Limb (tissue), 2 donors: ENCODE measurements at regions not wholly inside any gene's neighbourhood (a gene's known extent, or its start where the extent isn't known, plus 50 kb on each side); places are given as distances from the start of the nearest gene placed in this dataset.
A peak's percentile ranks its signal among the peaks of the same experiment; 100 is the strongest.

Experiments used
- DNase-seq, 2 donors: peaks; one replicate each; pipeline ENCODE4 v3.0.0-alpha.2; 2016; ENCODE audit errors: extremely low spot score in 2 of 2

DNA sequence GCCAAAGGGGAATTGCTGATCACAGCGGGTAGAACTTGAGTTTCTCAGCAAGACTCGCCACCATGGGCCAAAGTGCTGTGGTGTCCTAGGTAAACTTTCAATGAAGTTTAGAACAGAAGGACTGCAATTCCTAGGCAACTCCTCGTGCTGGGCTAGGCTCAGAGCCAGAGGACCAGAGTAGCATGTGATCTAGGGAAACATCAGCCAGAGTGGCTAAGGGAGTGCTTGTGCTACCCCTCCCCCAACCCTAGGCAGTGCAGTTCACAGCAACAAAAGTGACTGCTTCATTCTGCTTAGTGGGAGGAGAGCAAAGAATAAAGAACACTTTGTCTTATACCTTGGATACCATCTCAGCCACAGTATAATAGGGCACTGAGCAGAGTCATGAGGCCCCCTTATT is 1658.6 kb upstream of the MIR17HG start:
- DNase-seq: no peak

GRCh38 chr13:89694451-89694850 is 1653.0 kb upstream of the MIR17HG start:
- DNase-seq: no peak

GRCh38 chr13:89695343-89696257 is 1651.9 kb upstream of the MIR17HG start:
- peak; percentile 43 to 69 for DNase-seq

DNA sequence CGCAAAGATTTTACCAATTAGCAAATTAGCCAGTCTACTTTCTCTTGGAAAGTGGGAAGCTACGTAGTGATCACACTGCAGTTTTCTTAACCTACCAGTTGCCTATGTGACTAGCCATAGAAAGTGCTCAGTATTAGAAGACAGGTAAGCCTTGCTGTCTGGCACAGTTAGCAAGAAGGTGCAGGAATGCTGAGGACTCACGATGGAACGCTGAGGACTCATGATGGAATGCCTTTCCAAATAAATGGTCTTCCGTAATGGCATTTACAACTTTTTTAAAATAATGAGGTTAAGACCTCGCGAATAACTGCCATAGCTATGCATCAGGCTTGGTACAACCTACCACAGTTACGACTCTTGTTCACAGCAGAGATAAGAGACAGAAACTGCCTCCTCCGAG is 1645.6 kb upstream of the MIR17HG start:
- DNase-seq: no peak

- no peak for DNase-seq
These were observed 1643.4 kb upstream of the MIR17HG start for GRCh38 chr13:89704040-89704439.

DNA sequence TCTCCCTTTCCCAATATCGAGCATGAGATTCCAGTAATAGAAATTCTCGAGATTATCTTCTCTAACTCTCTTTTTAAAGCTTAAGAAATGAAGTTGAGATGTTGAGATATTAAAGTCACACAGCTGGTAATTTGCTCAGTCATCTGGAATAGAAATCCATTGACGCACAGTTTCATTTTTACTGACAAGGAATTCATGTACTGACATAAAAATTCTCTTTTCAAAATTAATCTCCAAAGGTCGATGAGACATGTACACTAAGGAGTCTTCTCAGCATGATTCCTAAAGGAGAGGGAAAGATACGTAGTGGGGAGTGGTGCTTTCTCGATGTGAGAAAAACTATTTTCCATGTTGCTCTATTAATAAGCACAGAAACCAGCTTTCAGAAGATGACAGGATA is 1639.5 kb upstream of the MIR17HG start:
- DNase-seq: no peak

GRCh38 chr13:89721216-89721615 is 1626.3 kb upstream of the MIR17HG start:
- no peak for DNase-seq

GRCh38 chr13:89726690-89727435 is 1620.6 kb upstream of the MIR17HG start:
- no peak for DNase-seq

GRCh38 chr13:89733829-89734228 is 1613.7 kb upstream of the MIR17HG start:
- no peak for DNase-seq

- DNase-seq: no peak
These were observed 1610.4 kb upstream of the MIR17HG start for GRCh38 chr13:89737051-89737450.

- no peak for DNase-seq
These were observed 1609.4 kb upstream of the MIR17HG start for GRCh38 chr13:89738072-89738471.

- DNase-seq: peak in 1 of 2 donors; percentile 20
These were observed 1606.3 kb upstream of the MIR17HG start for GRCh38 chr13:89740994-89741685.

GRCh38 chr13:89746554-89746953 is 1600.9 kb upstream of the MIR17HG start:
- no peak for DNase-seq

DNA sequence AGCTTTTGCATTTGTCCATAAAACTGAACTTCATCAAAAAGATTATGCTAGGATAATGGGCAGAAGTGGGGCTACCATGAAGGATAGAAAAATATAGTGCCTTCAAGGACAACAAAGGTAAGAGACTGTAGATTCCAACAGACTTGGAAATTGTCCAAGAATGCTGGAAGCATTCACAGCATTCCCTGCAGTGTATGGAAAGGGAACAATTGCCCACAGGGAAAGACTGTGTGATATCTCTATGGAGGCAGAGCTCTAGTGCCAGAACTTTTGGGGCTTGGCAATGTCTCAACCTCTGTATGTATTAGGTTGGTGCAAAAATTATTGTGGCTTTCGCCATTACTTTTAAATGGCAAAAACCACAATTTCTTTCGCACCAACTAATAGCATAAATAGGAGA is 1598.8 kb upstream of the MIR17HG start:
- no peak for DNase-seq

DNA sequence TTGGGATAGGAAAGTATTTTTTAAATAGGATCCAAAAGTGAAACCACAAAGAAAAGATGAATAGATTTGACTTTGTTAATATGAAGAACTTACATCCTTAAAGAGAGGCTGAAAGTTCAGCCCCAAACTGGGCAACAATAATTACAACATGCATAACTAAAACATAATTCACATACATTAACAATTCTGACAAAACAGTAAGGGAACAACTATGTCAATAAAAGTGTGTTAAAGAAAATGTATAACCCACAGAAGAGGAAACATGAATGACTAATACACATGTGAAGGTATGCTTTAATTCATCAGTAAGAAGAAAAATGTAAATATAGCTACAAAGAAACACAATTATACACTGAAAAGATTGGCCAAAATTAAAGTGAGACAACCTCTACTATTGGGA is 1597.6 kb upstream of the MIR17HG start:
- DNase-seq: no peak

GRCh38 chr13:89750371-89750770 is 1597.1 kb upstream of the MIR17HG start:
- DNase-seq: no peak

DNA sequence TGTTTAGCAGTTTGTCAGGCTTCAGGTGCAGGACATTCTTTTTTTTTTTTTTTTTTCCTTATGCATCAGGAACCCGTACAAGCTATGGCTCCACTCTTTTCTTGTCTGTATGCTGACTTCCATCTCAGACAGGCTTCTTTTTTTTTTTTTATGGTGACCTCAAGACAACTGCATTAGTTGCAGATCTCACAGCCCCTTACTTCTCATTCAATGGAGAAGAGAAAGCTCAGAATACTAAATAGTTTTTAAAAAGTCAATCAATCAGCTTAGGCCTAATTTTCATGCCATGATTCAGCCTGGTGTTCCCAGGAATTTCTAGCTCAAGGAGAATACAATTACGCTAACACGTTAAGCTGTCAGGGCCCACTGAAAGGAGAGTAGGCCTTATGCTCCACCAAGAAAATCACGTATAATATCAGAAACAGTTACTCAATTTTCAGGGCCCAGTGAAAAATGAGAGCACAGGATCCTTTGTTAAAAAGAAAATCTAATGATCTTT is 1596.0 kb upstream of the MIR17HG start:
- no peak for DNase-seq

- no peak for DNase-seq
These were observed 1595.1 kb upstream of the MIR17HG start for GRCh38 chr13:89752394-89752793.

DNA sequence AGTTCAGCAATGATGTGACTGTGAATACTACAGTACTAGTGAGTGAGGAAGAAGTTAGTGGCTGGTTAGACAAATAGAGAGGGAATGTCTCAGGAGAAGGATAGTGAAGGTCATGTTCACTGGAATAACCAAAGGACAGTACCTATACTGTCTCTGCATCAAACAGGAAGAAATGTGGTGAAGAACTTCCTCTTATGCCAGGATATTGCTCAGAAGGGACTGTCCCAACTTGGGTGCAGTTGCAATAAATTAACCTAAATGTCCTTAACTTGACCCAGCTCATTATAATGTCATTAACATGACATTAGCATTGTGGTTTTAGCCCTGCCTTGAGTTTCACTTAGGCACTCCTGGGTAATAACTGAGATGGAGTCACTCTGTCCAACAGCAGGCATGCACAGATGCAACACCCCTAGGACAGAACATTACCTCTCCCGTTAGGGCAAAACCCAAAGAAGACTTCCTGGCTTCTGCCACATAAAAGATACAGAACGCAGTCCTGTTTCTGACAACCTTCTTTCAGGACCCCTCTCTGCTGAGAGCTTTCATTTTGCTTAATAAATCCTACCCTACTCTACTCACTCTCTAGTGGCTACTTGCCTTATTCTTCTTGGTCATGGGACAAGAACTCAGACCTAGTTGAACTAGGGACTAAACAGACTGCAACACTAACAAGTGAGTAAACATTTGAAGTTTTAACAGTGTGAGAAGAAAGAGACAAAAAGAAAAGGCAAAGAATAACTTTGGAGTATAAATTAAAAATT is 1591.6 kb upstream of the MIR17HG start:
- no peak for DNase-seq

GRCh38 chr13:89763005-89763404 is 1584.5 kb upstream of the MIR17HG start:
- no peak for DNase-seq

- DNase-seq: peak in 1 of 2 donors; percentile 24
These were observed 1564.2 kb upstream of the MIR17HG start for GRCh38 chr13:89783221-89783755.
